T1000 (cell line): ENCODE measurements at regions not wholly inside any gene's neighbourhood (a gene's known extent, or its start where the extent isn't known, plus 50 kb on each side); places are given as distances from the start of the nearest gene placed in this dataset.

Experiments used
- DNase-seq: peaks from one replicate; lab custom pipeline; 2025; ENCODE audit warnings: mixed read lengths; lab: John Stamatoyannopoulos, UW

- DNase-seq: no peak
These were observed 1246.1 kb upstream of the TENM4 start for GRCh38 chr11:80686889-80687288.

GRCh38 chr11:80673566-80673965 is 1232.7 kb upstream of the TENM4 start:
- no peak for DNase-seq

- no peak for DNase-seq
These were observed 1228.8 kb upstream of the TENM4 start for GRCh38 chr11:80669620-80670019.

- DNase-seq: no peak
These were observed 1227.2 kb upstream of the TENM4 start for GRCh38 chr11:80668039-80668438.

GRCh38 chr11:80655834-80656233 is 1215.0 kb upstream of the TENM4 start:
- no peak for DNase-seq

- DNase-seq: no peak
These were observed 1210.1 kb upstream of the TENM4 start for GRCh38 chr11:80650966-80651365.

- DNase-seq: no peak
These were observed 1208.4 kb upstream of the TENM4 start for GRCh38 chr11:80649186-80649585.

- no peak for DNase-seq
These were observed 1197.5 kb upstream of the TENM4 start for GRCh38 chr11:80638296-80638695.

- DNase-seq: no peak
These were observed 1196.7 kb upstream of the TENM4 start for GRCh38 chr11:80637571-80637970.

GRCh38 chr11:80636999-80637398 is 1196.2 kb upstream of the TENM4 start:
- no peak for DNase-seq

- no peak for DNase-seq
These were observed 1194.3 kb upstream of the TENM4 start for GRCh38 chr11:80635178-80635577.

GRCh38 chr11:80632691-80633090 is 1191.9 kb upstream of the TENM4 start:
- no peak for DNase-seq

GRCh38 chr11:80632156-80632555 is 1191.3 kb upstream of the TENM4 start:
- DNase-seq: no peak

GRCh38 chr11:80629466-80629865 is 1188.6 kb upstream of the TENM4 start:
- DNase-seq: no peak

GRCh38 chr11:80627364-80627763 is 1186.5 kb upstream of the TENM4 start:
- no peak for DNase-seq

GRCh38 chr11:80626721-80627120 is 1185.9 kb upstream of the TENM4 start:
- DNase-seq: no peak

- DNase-seq: no peak
These were observed 1184.7 kb upstream of the TENM4 start for GRCh38 chr11:80625563-80625962.

GRCh38 chr11:80621871-80622270 is 1181.0 kb upstream of the TENM4 start:
- DNase-seq: no peak

GRCh38 chr11:80620867-80621266 is 1180.0 kb upstream of the TENM4 start:
- no peak for DNase-seq

- DNase-seq: no peak
These were observed 1176.3 kb upstream of the TENM4 start for GRCh38 chr11:80617156-80617555.

GRCh38 chr11:80616070-80616800 is 1175.4 kb upstream of the TENM4 start:
- no peak for DNase-seq

GRCh38 chr11:80613655-80614054 is 1172.8 kb upstream of the TENM4 start:
- DNase-seq: no peak

- DNase-seq: no peak
These were observed 1169.7 kb upstream of the TENM4 start for GRCh38 chr11:80610516-80610915.

GRCh38 chr11:80603472-80603871 is 1162.6 kb upstream of the TENM4 start:
- DNase-seq: no peak
